ENCODE measurements at regions not wholly inside any gene's neighbourhood (a gene's known extent, or its start where the extent isn't known, plus 50 kb on each side); places are given as distances from the start of the nearest gene placed in this dataset.

DNA sequence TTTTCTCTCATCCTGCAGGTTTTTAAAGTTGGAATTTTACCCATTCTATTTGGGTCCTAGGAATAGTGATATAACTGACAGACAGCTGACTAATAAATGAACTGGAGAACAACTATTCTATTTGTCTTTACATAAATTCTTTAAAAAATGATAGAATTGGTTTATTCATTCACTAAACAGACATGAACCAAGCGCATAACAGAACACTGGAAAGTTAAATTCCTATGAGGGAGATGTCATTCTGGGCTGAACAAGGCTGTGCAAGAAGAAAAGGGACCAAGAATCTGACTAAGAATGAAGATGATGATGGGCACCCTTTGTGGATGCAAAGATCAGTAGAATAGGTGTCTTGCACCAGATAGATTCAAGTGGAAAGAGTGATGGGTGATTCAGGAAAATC is 256.3 kb upstream of the SASH1 start:
- DNase-seq (ENCODE audit: low read depth in 3 of 3, low spot score in 1 of 3) = no peak

DNA sequence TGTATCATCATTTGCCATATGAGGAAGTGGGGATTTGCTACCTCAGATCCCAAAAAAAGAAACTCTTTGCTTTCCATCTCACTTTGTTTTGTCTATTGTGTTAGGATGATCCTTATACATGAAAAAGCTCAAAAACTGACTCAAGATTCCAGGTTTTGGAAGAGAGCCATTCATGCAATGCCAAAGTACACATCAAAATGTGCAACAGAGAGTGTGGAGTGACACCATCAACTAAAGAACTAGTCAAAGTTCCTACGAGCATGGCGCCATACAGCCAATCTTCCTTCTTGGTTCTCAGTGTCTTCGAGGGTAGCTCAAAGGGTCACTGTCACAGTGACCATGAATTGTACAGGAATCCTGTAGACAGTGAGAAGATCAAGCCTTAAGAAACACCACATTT is 255.8 kb upstream of the SASH1 start:
- DNase-seq (ENCODE audit: low read depth in 3 of 3, low spot score in 1 of 3) = no peak

DNA sequence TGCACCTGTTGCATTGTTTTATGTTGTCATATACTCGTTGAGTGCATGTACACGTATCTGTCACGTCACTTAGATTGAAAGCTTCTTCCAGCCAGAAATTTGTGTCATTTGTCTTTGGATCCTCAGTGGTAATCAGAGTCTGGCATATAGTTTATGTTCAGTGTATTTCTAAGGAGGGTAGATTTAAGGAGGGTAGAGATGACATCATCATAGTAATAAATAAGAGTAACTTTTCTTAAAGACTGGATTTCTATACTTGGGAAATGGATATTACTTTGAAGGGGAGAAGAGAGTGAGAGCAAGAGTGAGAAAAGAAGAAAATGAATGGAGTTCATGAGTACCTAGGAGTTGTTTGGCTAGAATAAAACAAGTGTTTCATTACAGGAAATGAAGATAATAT is 255.0 kb upstream of the SASH1 start:
- no peak for DNase-seq (ENCODE audit: low read depth in 3 of 3, low spot score in 1 of 3)

DNA sequence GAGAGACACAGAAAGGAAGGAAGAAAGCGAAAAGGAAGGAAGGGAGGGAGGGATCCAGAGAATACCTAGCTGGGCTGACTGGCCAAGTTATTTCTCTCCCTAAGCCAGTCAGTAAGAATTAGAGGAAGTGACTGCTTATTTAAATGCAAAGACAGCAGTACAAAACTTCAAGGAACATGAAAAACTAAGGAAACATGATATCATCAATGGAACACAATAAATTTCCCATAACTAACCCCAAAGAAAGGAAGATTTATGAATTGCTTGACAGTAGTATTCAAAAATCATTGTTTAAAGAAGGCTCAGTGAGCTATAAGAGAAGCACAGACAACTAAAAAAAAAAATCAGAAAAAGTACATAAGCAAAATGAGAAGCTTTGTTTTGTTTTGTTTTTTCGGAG is 252.3 kb upstream of the SASH1 start:
- no peak for DNase-seq (ENCODE audit: low read depth in 3 of 3, low spot score in 1 of 3)

DNA sequence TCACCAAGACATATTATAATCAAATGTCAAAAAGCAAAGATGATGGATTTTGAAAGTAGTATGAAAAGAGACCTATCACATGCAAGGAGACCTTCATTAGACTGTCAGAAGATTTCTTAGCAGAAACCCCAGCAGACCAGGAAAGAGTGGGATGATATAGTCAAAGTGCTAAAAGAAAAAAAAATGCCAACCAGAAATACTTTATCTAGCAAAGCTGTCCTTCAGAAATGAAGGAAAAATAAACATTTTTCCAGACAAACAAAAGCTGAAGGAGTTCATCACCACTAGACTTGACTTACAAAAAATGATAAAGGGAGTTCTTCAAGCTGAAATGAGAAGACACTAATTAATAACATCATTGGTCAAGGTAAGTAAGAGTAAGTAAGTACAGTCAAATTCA is 251.2 kb upstream of the SASH1 start:
- no peak for DNase-seq (ENCODE audit: low read depth in 3 of 3, low spot score in 1 of 3)

DNA sequence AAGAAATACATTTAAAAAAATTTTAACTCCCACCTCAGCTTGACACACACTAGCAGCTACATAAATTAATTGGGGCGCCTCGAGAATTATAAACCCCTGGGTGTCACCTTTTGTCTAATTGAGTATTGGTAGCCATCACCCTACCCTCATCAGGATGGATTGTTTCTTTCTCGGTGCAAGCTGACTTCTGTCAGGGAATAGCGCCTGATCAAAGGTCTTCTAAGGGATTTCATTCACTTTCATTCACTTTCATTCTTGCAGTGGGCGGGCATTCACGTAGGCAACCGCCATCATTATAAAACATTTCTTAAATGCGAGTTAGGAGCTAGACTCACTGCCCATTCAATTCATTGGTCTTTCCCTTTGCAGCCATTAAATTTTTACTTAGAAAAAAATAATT is 239.2 kb upstream of the SASH1 start:
- no peak for DNase-seq (ENCODE audit: low read depth in 3 of 3, low spot score in 1 of 3)

DNA sequence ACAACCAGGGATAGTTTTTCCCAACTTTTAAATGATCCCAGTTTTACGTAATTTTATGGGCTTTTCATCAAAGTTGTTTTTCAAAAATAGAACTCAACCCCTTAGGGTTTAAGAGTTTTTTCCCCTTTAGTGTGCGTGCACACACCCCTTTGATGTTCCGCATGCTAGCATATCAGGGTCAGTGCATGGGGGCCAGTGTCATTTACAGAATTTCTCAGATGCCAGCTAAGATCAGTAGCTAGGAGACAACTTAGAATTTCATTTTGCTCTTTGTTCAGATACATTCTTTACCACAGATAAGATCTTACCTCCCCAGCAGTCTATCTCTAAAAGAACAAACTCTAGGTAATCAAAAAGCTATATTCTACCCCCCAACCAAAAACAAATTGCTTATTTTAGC is 238.5 kb upstream of the SASH1 start:
- DNase-seq (ENCODE audit: low read depth in 3 of 3, low spot score in 1 of 3) = no peak

DNA sequence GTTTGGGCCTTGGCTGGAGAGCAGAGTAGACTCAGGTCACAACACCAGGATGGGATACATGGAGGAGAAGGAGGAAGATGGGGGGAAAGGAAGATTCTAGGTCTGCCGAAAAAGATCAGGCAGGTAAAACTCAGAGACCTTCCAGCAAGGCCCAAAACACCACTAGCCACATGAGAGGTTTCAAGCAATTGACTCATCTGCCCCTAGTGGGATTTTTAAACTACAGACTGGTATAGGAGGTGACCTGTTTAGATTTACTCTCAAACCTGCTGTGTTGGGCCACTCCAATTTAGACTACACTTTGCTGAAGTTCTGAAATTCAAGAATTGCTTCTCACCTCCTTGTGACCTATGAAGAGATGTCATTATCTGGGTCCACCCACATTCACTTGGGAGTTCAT is 236.9 kb upstream of the SASH1 start:
- DNase-seq (ENCODE audit: low read depth in 3 of 3, low spot score in 1 of 3) = no peak

DNA sequence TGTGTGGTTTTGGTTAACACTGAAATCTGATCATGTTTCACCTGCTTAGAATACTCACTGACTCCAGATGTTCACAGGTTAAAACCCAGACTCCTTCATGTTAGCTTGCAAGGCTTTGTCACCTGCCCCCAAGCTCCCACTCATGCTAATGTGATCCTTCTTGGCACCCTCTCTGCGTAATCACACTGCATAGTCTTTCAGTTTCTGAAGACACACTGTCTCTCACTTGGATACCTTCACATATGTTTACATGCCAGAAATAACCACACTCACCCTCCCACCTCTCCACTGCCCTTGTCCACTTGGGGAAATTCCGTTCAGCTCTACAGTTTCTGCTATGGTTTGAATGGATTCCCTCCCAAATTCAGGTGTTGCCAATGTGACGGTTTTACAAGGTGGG is 234.7 kb upstream of the SASH1 start:
- DNase-seq (ENCODE audit: low read depth in 3 of 3, low spot score in 1 of 3) = no peak

DNA sequence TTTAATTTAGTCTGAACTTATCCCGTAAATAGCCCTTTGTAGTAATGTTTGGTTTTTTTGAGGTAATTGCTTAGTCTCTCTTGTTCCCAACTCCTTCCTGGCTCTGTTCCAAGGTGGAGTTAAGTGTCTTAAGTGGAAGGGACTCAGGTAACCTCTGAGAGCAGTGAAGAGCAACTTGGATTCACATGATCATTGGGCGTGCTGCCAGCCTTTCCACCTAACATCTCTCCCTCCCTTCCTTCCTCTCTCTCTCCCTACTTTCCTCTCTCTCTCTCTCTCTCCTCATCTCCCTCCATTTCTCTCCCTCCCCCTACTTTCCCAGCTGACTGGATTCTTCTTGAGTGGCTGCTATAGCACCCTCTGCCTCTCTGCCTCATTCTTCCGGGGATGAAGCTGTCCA is 232.9 kb upstream of the SASH1 start:
- no peak for DNase-seq (ENCODE audit: low read depth in 3 of 3, low spot score in 1 of 3)

DNA sequence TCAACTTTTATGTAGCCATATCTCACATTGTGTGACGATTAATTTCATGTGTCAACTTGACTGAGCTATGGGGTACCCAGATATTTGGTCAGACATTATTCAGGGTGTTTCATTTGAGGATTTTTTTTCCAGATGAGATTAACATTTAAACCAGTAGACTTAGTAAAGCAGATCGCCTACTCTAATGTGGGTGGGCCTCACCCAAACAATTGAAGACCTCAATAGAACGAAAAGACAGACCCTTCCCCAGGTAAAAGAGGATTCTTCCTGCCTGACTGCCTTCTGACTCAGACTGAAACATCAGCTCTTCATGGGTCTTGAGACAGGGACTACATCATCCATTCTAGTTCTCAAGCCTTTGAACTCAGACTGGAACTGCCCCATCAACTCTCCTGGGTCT is 231.7 kb upstream of the SASH1 start:
- no peak for DNase-seq (ENCODE audit: low read depth in 3 of 3, low spot score in 1 of 3)

DNA sequence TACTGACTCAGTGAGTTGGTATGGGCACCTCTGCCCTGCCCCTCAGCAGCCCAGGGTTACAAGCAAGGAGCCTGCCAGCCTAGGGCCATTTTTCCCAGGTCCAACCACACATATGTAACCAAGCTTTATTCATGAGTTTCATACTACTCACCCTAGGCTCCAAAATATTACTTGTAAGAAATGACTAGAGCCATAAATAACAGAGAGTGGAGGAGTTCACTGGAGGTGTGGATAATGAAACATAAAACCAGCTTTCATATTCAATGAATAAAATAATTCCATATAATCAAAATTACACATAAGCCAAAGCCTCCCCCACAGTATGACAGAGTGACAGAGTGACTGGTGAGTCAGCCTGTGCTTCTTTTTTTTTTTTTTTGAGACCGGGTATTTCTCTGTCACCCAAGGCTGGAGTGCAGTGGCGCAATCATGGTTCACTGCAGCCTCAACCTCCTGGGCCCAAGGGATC is 229.8 kb upstream of the SASH1 start:
- DNase-seq (ENCODE audit: low read depth in 3 of 3, low spot score in 1 of 3) = no peak

DNA sequence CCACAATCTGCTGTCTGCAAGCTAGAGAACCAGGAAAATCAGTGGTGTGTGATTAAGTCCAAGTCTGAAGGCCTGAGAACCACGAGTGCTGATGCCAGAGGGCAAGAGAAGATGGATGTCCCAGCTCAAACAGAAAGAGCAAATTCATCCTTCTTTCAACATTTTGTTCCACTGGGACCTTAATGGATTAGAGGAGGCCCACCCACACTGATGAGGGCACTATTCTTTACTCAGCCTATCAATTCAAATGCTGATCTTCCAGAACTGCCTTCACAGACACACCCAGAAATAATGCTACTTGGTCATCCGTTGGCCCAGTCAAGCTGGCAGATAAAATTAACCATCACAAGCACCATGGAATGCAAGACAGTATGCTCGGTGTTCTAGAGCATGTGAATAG is 226.6 kb upstream of the SASH1 start:
- DNase-seq (ENCODE audit: low read depth in 3 of 3, low spot score in 1 of 3) = no peak

DNA sequence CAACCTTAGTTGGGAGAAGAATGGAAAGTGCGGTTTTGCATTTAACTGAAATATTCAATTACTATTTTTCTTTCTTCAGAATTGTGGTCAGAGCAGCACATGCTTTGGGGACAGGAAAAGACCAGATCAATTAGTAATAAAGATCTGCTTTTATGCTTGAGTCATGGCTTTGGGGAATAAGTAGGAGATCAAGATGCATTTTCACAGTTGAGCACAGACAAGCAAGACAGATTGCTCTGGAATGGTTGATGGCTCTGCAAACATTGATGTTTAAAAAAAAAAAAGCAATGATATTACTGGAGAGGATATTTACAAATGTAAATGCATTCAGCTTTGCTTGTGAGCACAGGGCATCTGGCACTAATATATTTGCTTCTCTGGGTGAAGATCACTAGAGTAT is 224.4 kb upstream of the SASH1 start:
- no peak for DNase-seq (ENCODE audit: low read depth in 3 of 3, low spot score in 1 of 3)

DNA sequence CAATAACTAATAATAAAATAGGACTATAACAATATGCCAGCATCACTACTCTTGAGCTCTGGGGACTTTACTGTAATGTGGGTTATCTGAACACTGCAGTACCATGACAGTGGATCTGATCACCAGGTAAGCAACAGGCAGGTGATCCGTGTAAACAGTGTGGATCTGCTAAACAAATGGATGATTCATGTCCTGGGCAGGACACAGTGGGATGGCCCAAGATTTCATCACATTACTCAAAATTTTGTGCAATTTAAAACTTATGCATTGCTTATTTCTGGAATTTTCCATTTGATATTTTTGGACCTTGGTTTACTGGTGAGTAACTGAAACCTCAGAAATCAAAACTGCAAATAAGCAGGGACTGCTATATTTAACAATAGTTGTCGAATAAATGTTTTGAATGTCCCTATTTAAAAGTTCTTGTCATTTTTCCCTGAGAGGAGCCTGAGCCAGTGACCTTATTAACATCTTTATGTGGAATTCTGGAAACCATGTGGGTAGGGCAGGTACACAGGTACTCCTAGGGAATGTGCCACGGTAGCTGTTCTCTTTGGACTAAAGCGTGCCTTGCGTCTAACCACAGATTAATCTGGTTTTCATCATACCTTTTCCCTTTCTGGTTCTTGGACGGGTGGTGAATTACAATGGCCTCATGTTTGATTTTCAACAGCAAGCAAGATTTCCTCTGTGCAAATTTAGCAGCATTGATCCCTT is 214.5 kb upstream of the SASH1 start:
- DNase-seq (ENCODE audit: low read depth in 3 of 3, low spot score in 1 of 3) = no peak

DNA sequence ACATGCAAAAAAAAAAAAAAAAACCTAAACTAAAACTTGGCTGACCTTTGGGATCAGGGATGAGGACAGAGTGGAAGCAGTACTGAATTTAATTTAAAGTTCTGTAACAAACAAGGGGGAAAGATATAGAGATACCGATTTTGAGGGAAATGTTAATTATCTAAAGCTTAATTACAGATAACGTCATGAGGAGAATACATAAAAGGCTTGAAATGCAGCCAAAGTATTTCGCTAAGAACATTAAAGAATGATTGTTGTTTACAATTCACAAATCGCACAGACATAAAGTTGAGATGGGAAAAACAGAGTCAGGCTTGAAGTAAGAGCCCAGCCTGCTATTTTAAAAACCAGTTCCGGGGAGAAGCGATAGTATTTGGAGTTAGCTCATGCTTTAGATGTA is 208.0 kb upstream of the SASH1 start:
- DNase-seq (ENCODE audit: low read depth in 3 of 3, low spot score in 1 of 3) = no peak

DNA sequence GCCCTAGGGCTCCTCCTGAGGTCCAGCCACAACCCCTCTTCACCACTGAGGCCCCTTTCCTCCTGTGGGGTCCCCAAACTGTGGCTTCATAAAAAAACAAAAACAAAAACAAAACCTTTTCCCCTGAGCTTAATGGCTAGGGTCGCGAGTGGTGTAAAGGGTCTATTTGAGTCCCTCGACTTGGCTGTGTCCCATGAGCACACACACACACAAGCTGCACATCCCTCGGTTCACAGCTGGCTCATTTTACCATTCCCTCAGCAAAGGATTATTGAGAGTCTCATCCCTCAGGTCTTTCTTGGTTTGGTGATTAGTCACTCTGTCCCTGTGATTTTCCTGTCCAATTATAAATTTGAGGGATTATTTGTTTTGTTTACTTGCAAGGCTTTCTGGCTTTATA is 206.1 kb upstream of the SASH1 start:
- DNase-seq (ENCODE audit: low read depth in 3 of 3, low spot score in 1 of 3) = no peak

DNA sequence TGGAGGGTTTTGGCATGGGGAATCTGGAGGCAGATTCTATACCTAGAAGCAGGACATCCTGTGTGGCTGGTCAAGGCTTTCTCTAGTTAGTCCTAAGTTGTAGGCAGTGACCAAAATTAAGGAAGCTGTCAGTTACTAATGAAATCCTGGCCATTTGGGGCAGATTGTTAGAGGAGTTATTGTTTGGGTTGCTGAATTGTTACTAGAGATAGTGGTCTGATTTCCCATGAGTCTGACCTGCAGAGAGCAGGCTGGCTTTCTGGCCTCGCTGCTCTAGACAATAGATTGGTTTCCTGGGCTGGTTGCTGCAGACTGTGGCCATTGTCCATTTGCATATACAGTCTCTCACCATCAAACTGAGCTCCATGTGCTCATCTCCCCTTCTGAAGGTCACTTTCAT is 205.0 kb upstream of the SASH1 start:
- no peak for DNase-seq (ENCODE audit: low read depth in 3 of 3, low spot score in 1 of 3)

DNA sequence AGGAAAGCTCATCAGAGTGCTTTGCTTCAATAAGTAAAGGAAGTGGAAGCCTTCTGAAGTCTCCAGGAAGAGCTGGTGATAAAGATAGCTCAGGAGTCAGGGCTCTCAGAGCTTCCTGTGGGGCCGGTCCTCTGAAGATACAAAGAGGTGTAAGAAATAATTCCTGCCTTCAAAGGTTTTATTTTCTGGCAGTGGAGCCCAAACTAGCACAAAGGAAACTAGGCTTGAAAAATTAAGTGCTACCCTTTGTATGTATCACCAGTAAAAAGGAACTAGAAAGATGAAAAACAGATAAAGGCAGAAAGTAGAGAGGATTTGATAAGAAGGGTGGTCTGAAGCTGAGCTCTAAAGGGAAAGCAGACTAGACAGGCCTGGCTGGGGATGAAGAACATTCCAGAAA is 204.1 kb upstream of the SASH1 start:
- no peak for DNase-seq (ENCODE audit: low read depth in 3 of 3, low spot score in 1 of 3)

DNA sequence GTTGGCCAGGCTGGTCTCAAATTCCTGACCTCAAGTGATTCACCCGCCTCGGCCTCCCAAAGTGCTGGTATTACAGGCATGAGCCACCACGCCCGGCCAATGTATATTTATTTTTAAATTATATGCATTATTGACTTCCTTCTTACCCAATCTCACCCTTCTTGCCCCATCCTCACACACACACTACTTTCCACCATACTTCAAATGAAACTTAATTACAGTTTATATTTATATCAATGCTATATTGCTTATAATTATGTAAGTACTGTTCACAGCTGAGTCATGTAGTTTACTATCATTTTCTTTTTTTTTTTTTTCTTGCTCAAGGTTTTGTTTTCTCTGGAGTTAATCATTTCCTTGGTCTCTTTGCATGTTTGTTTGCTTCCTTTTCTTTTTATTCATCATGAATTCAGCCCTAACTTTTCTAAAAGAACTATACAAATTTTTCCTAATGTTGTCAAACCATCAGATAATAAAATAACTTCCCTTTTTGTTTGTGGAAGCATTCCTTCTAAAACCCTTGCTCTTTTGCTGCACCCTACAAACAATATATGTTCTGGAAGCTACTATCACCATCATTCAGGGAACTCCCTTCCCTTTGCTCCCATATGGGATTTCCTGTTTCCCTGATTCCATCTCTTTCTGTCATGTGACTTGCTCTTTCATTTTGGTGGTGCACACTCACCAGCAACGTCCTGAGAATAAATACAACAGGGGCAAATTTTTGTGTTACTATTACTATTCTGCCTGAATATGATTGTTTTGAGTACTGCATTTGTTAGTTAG is 201.7 kb upstream of the SASH1 start:
- no peak for DNase-seq (ENCODE audit: low read depth in 3 of 3, low spot score in 1 of 3)

DNA sequence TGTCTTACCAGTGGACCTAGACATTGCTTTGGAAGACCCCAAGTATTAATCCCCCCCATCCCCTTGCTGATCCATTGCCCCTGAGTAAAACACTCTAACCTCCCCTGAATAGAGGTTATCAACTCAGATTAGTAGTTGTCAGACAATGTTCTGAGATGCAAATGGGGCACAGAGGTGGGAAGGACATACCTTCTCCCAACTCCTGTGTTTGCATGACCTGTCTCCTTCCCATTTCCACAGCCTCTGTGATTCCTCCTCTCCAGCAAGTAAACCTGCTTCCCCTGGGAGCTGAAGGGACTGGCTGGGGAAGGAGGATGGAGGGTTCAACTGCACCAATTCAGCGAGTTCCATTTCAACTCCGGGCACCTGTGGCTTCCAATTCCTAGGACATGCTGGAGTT is 199.8 kb upstream of the SASH1 start:
- no peak for DNase-seq (ENCODE audit: low read depth in 3 of 3, low spot score in 1 of 3)

DNA sequence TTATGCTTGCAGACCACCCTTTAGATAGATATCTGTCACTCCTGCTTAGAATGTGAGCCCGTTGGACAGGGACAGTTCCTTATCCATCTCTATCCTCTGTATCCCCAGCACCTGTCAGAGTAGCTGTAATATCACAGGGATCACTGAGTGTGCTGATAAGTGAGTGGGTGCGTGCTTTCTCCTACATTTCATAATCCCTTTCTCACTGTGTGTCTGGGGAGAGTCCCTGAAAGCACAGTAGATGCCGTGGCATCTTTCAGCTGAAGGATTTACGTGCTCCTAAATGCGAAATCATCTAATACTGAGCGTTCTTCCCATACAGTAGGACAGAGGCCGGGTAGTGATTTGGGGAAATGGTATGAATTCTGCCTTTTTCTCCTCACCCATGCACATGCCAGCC is 198.9 kb upstream of the SASH1 start:
- no peak for DNase-seq (ENCODE audit: low read depth in 3 of 3, low spot score in 1 of 3)
